ENCODE measurements at regions not wholly inside any gene's neighbourhood (a gene's known extent, or its start where the extent isn't known, plus 50 kb on each side); places are given as distances from the start of the nearest gene placed in this dataset.

- Mint-ChIP-seq H3K27me3 (ENCODE audit: low read depth) (no peaks in the 10 kb centered on the region), H3K9me3 (peaks cover 6% of the 10 kb centered on the region), H3K4me3 (no peak overlapping the region), H3K27ac (ENCODE audit: unreplicated experiment) (no peak overlapping the region), H3K36me3 (ENCODE audit: low read depth) (peaks cover 16% of the 10 kb centered on the region), H3K4me1 (peaks cover 10% of the 10 kb centered on the region)
- no peak for TF ChIP-seq CTCF (conservative IDR thresholded peaks at IDR 0.05)
- no peak for DNase-seq (ENCODE audit: low read depth, low spot score)
Observed at GRCh38 chr12:24411948-24412347, 462.5 kb upstream of the SOX5 start.

GRCh38 chr12:24409868-24410267 is 460.4 kb upstream of the SOX5 start:
- Mint-ChIP-seq H3K36me3 (ENCODE audit: low read depth) (peaks cover 17% of the 10 kb centered on the region), H3K27ac (ENCODE audit: unreplicated experiment) (no peak overlapping the region), H3K27me3 (ENCODE audit: low read depth) (no peaks in the 10 kb centered on the region), H3K9me3 (peaks cover 3% of the 10 kb centered on the region), H3K4me1 (peaks cover 7% of the 10 kb centered on the region), H3K4me3 (no peak overlapping the region)
- no peak for TF ChIP-seq CTCF (conservative IDR thresholded peaks at IDR 0.05)
- no peak for DNase-seq (ENCODE audit: low read depth, low spot score)

GRCh38 chr12:24408305-24408704 is 458.8 kb upstream of the SOX5 start:
- DNase-seq (ENCODE audit: low read depth, low spot score): no peak
- Mint-ChIP-seq H3K4me3 (no peak overlapping the region), H3K27ac (ENCODE audit: unreplicated experiment) (no peak overlapping the region), H3K4me1 (no peaks in the 10 kb centered on the region), H3K27me3 (ENCODE audit: low read depth) (no peaks in the 10 kb centered on the region), H3K36me3 (ENCODE audit: low read depth) (peaks cover 17% of the 10 kb centered on the region), H3K9me3 (peaks cover 3% of the 10 kb centered on the region)
- TF ChIP-seq CTCF (conservative IDR thresholded peaks at IDR 0.05): no peak

GRCh38 chr12:24407884-24408283 is 458.4 kb upstream of the SOX5 start:
- DNase-seq (ENCODE audit: low read depth, low spot score): no peak
- peaks cover 3% of the 10 kb centered on the region for H3K9me3 Mint-ChIP-seq
- no peak overlapping the region for H3K4me3 Mint-ChIP-seq
- TF ChIP-seq CTCF (conservative IDR thresholded peaks at IDR 0.05): no peak
- H3K27ac Mint-ChIP-seq (ENCODE audit: unreplicated experiment): no peak overlapping the region
- no peaks in the 10 kb centered on the region for H3K4me1 Mint-ChIP-seq
- no peaks in the 10 kb centered on the region for H3K27me3 Mint-ChIP-seq (ENCODE audit: low read depth)
- H3K36me3 Mint-ChIP-seq (ENCODE audit: low read depth): peaks cover 17% of the 10 kb centered on the region

- Mint-ChIP-seq H3K36me3 (ENCODE audit: low read depth) (peaks cover 9% of the 10 kb centered on the region), H3K9me3 (no peaks in the 10 kb centered on the region), H3K4me3 (no peak overlapping the region), H3K27ac (ENCODE audit: unreplicated experiment) (no peak overlapping the region), H3K27me3 (ENCODE audit: low read depth) (no peaks in the 10 kb centered on the region), H3K4me1 (peaks cover 3% of the 10 kb centered on the region)
- TF ChIP-seq CTCF (conservative IDR thresholded peaks at IDR 0.05): no peak
- DNase-seq (ENCODE audit: low read depth, low spot score): no peak
Observed at GRCh38 chr12:24404086-24404815, 454.8 kb upstream of the SOX5 start.
